A549 (cell line): ENCODE measurements at regions not wholly inside any gene's neighbourhood (a gene's known extent, or its start where the extent isn't known, plus 50 kb on each side); places are given as distances from the start of the nearest gene placed in this dataset.

Source experiments
- ATAC-seq, 2 experiments: fragments of 200-7000 bp in 1 of 2; fragments of >200 bp in 1 of 2; cut with Nextera tagmentation in 1 of 2; cut with Tn5 transposase in 1 of 2; 3 replicates each; pipeline versions ENCODE4 v1.8.0 to v1.9.1; 2018 to 2020; ENCODE audit warnings: mild to moderate bottlenecking in 1 of 2, moderate library complexity in 1 of 2
- CTCF ChIA-PET: fragments of 300-600 bp; sonication (Branson Sonifier 250); formaldehyde crosslinking; extraction: SDS; loops from one replicate; lab custom pipeline; 2021; ENCODE audit warnings: antibody characterized with exemption, inconsistent platforms; lab: Yijun Ruan, JAX
- POLR2A ChIA-PET: fragments of 350-600 bp; formaldehyde crosslinking; extraction: SDS; loops from one replicate; lab custom pipeline; 2021; ENCODE audit warnings: antibody characterized with exemption, inconsistent platforms; lab: Yijun Ruan, JAX
- DNase-seq, 2 experiments: peaks; one replicate each; pipeline versions ENCODE4 v3.0.0 to v3.0.0-alpha.2; 2011 to 2016; ENCODE audit warnings: low read depth in 1 of 2, low spot score in 1 of 2
- FAIRE-seq: peaks from 2 replicates; lab custom pipeline; 2011; peaks lifted over from hg19 to GRCh38; lab: Jason Lieb, UNC
- H3K27ac ChIP-seq, 2 experiments: fragments of >200 bp; sonication (Bioruptor Twin); formaldehyde crosslinking; 3 replicates each; pipeline ENCODE4 v1.5.1; 2016 to 2017
- H3K4me1 ChIP-seq: fragments of >200 bp; sonication (Bioruptor Twin); formaldehyde crosslinking; 3 replicates; pipeline ENCODE4 v1.6.1; 2016
- H3K4me2 ChIP-seq: fragments of >200 bp; sonication (Bioruptor Twin); formaldehyde crosslinking; 3 replicates; pipeline ENCODE4 v1.6.1; 2016
- H3K4me3 ChIP-seq: fragments of >200 bp; sonication (Bioruptor Twin); formaldehyde crosslinking; 3 replicates; pipeline ENCODE4 v1.5.1; 2016
- H3K9me3 ChIP-seq: fragments of >200 bp; sonication (Bioruptor Twin); formaldehyde crosslinking; 3 replicates; pipeline ENCODE4 v1.6.1; 2016
- BHLHE40 ChIP-seq: IDR thresholded peaks from 2 replicates; pipeline ENCODE4 v1.6.1; 2012; ENCODE audit warnings: low read depth, low read length, inconsistent platforms
- CBX2 ChIP-seq: fragments of 200-600 bp; sonication (generic); IDR thresholded peaks from 2 replicates; pipeline ENCODE4 v1.6.1; 2016; ENCODE audit warnings: low read depth, mild to moderate bottlenecking, borderline replicate concordance
- CBX8 ChIP-seq: fragments of 200-600 bp; sonication (generic); IDR thresholded peaks from 2 replicates; pipeline ENCODE4 v1.6.1; 2016
- CEBPB ChIP-seq, 2 experiments: fragments of >200 bp in 1 of 2; sonication (Bioruptor Twin) in 1 of 2; formaldehyde crosslinking in 1 of 2; IDR thresholded peaks; 2 replicates each; pipeline ENCODE4 v1.6.1; 2012 to 2016
- CHD2 ChIP-seq: fragments of 150-350 bp; IDR thresholded peaks from 2 replicates; pipeline ENCODE4 v1.6.1; 2014; ENCODE audit warnings: low read length; ENCODE audit not compliant: partially characterized antibody
- CHD4 ChIP-seq: fragments of 200-600 bp; sonication (generic); IDR thresholded peaks from 2 replicates; pipeline ENCODE4 v1.6.1; 2016; ENCODE audit warnings: antibody characterized with exemption, mild to moderate bottlenecking, borderline replicate concordance
- EHF ChIP-seq: fragments of 250-450 bp; sonication (Bioruptor Pico); IDR thresholded peaks from 2 replicates; pipeline ENCODE4 v1.5.0; 2020; ENCODE audit warnings: mild to moderate bottlenecking
- EHMT2 ChIP-seq: fragments of 200-600 bp; sonication (generic); IDR thresholded peaks from 2 replicates; pipeline ENCODE4 v1.6.1; 2016; ENCODE audit warnings: antibody characterized with exemption, low read depth, mild to moderate bottlenecking, moderate library complexity
- EP300 ChIP-seq, 2 experiments: fragments of >200 bp; sonication (Bioruptor Twin); formaldehyde crosslinking; IDR thresholded peaks; 2 replicates in 1 of 2; 3 replicates in 1 of 2; pipeline ENCODE4 v1.6.1; 2016 to 2017
- FOSB ChIP-seq: fragments of 250-450 bp; sonication (Bioruptor Pico); IDR thresholded peaks from 2 replicates; pipeline ENCODE4 v1.5.0; 2020; ENCODE audit warnings: mild to moderate bottlenecking, moderate library complexity
- FOXS1 ChIP-seq: fragments of 250-450 bp; sonication (Bioruptor Pico); IDR thresholded peaks from 2 replicates; pipeline ENCODE4 v1.5.0; 2020; ENCODE audit warnings: mild to moderate bottlenecking, moderate library complexity
- GATA3 ChIP-seq: IDR thresholded peaks from 2 replicates; pipeline ENCODE4 v1.6.1; 2012; ENCODE audit warnings: borderline replicate concordance
- HOXA7 ChIP-seq: fragments of 250-450 bp; sonication (Bioruptor Pico); IDR thresholded peaks from 2 replicates; pipeline ENCODE4 v1.5.0; 2020; ENCODE audit warnings: mild to moderate bottlenecking, moderate library complexity
- HOXB5 ChIP-seq: fragments of 250-450 bp; sonication (Bioruptor Pico); IDR thresholded peaks from 2 replicates; pipeline ENCODE4 v1.5.0; 2020; ENCODE audit warnings: mild to moderate bottlenecking, moderate library complexity
- JUN ChIP-seq, 2 experiments: fragments of >200 bp; sonication (Bioruptor Twin); formaldehyde crosslinking; IDR thresholded peaks; 2 replicates in 1 of 2; 3 replicates in 1 of 2; pipeline ENCODE4 v1.6.1; 2016 to 2017
- KDM1A ChIP-seq: fragments of 200-600 bp; sonication (generic); IDR thresholded peaks from 2 replicates; pipeline ENCODE4 v1.6.1; 2016; ENCODE audit warnings: low read depth, mild to moderate bottlenecking
- MAFK ChIP-seq: fragments of 450-650 bp; IDR thresholded peaks from 2 replicates; pipeline ENCODE4 v1.6.1; 2014; ENCODE audit not compliant: partially characterized antibody
- MAZ ChIP-seq: fragments of 150-350 bp; IDR thresholded peaks from 2 replicates; pipeline ENCODE4 v1.6.1; 2014; ENCODE audit warnings: antibody characterized with exemption, low read depth, low read length, borderline replicate concordance
- NFE2L2 ChIP-seq: fragments of 150-350 bp; conservative IDR thresholded peaks from 2 replicates; pipeline ENCODE4 v1.6.1; 2014; ENCODE audit warnings: low read length
- NR3C1 ChIP-seq: fragments of >200 bp; sonication (Bioruptor Twin); formaldehyde crosslinking; IDR thresholded peaks from 3 replicates; pipeline ENCODE4 v1.6.1; 2017
- POLR2A ChIP-seq: IDR thresholded peaks from 2 replicates; pipeline ENCODE4 v1.6.1; 2012; ENCODE audit warnings: mild to moderate bottlenecking, low read length
- RARB ChIP-seq: fragments of 250-450 bp; sonication (Bioruptor Pico); IDR thresholded peaks from 2 replicates; pipeline ENCODE4 v1.8.0; 2021; ENCODE audit warnings: mild to moderate bottlenecking, moderate library complexity
- RCOR1 ChIP-seq: fragments of 150-350 bp; IDR thresholded peaks from 2 replicates; pipeline ENCODE4 v1.6.1; 2014; ENCODE audit warnings: antibody characterized with exemption, low read length, low read depth
- RFX5 ChIP-seq: fragments of 450-650 bp; IDR thresholded peaks from 2 replicates; pipeline ENCODE4 v1.7.1; 2014; ENCODE audit warnings: antibody characterized with exemption, mild to moderate bottlenecking, moderate library complexity
- RNF2 ChIP-seq: fragments of 200-600 bp; sonication (generic); IDR thresholded peaks from 2 replicates; pipeline ENCODE4 v1.6.1; 2016; ENCODE audit warnings: low read depth, mild to moderate bottlenecking, antibody characterized with exemption, moderate library complexity, borderline replicate concordance
- SMC3 ChIP-seq: fragments of >200 bp; sonication (Bioruptor Twin); formaldehyde crosslinking; IDR thresholded peaks from 3 replicates; pipeline ENCODE4 v1.6.1; 2018; ENCODE audit warnings: inconsistent platforms
- TFCP2L1 ChIP-seq: fragments of 250-450 bp; sonication (Bioruptor Pico); IDR thresholded peaks from 2 replicates; pipeline ENCODE4 v1.5.0; 2021; ENCODE audit warnings: mild to moderate bottlenecking
- ZFP36 ChIP-seq: fragments of 450-650 bp; IDR thresholded peaks from 2 replicates; pipeline ENCODE4 v1.6.1; 2014; ENCODE audit warnings: borderline replicate concordance; ENCODE audit not compliant: partially characterized antibody
- ZNF302 ChIP-seq: fragments of 250-450 bp; sonication (Bioruptor Pico); IDR thresholded peaks from 2 replicates; pipeline ENCODE4 v1.9.0; 2021; ENCODE audit warnings: inconsistent platforms, mild to moderate bottlenecking, moderate library complexity
- ZSCAN20 ChIP-seq: fragments of 250-450 bp; sonication (Bioruptor Pico); IDR thresholded peaks from 2 replicates; pipeline ENCODE4 v1.8.0; 2022; ENCODE audit warnings: mild to moderate bottlenecking, moderate library complexity
- WGBS: methylation state at CpG from one replicate; pipeline ENCODE4 v1.1.6; 2017; ENCODE audit errors: missing lambda C conversion rate; 5-methylcytosine and 5-hydroxymethylcytosine counted together
- TF ChIP-seq, protein P1 (sequence below): fragments of 250-450 bp; sonication (Bioruptor Pico); IDR thresholded peaks from 2 replicates; pipeline ENCODE4 v1.5.0; 2020; ENCODE audit warnings: low read depth, mild to moderate bottlenecking, moderate library complexity
- TF ChIP-seq, protein P2 (sequence below): fragments of >200 bp; sonication (Bioruptor Twin); formaldehyde crosslinking; IDR thresholded peaks from 3 replicates; pipeline ENCODE4 v1.6.1; 2016
- TF ChIP-seq, protein P3 (sequence below): fragments of 250-450 bp; sonication (Bioruptor Pico); IDR thresholded peaks from 2 replicates; pipeline ENCODE4 v1.5.0; 2021; ENCODE audit warnings: mild to moderate bottlenecking, moderate library complexity, borderline replicate concordance
- TF ChIP-seq, protein P4 (sequence below): fragments of >200 bp; sonication (Bioruptor Twin); formaldehyde crosslinking; IDR thresholded peaks from 2 replicates; pipeline ENCODE4 v1.6.1; 2016
- TF ChIP-seq, protein P5 (sequence below): IDR thresholded peaks from 2 replicates; pipeline ENCODE4 v1.6.1; 2012

DNA sequence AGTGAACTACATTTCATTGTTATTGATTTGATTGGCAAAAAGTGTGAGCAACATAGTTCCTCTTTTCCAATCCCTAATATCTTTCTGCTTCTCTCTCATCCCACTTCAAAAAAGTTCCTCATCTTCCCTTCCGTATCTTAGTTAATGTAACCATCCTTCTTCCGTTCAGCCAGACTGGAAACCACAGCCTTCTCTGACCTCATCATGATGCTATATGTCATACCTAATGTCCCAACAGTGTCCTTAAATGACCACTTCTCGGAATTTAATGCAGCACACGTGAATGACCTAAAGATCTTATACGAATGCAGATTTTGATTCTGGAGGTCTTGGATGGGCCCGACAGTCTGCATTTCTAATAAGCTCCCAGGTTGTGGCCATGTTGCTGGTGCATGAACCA is 320.3 kb upstream of the SATB1 start:
- ATAC-seq: no peak
- Histone ChIP-seq H3K9me3 (no peaks in the 10 kb centered on the region), H3K4me3 (no peak overlapping the region), H3K27ac (no peak overlapping the region), H3K4me2 (no peak overlapping the region), H3K4me1 (no peaks in the 10 kb centered on the region)
- POLR2A ChIA-PET: no interaction called here
- CTCF ChIA-PET: interaction anchor here (0.7 kb wide), 1 partner anchor 12 kb away, joined by 4 read pairs; no protein-coding TSS in a partner anchor
- no peak for TF ChIP-seq RARB (CRISPR knock-in tag)
- TF ChIP-seq EHMT2: no peak
- no peak for TF ChIP-seq HOXB5 (CRISPR knock-in tag)
- TF ChIP-seq CBX2: no peak
- TF ChIP-seq CHD4: no peak
- TF ChIP-seq TFCP2L1: no peak
- TF ChIP-seq NFE2L2: no peak
- TF ChIP-seq EHF (CRISPR knock-in tag): no peak
- TF ChIP-seq CHD2: no peak
- no peak for TF ChIP-seq SMC3
- no peak for TF ChIP-seq ZSCAN20
- TF ChIP-seq, protein P1, sequence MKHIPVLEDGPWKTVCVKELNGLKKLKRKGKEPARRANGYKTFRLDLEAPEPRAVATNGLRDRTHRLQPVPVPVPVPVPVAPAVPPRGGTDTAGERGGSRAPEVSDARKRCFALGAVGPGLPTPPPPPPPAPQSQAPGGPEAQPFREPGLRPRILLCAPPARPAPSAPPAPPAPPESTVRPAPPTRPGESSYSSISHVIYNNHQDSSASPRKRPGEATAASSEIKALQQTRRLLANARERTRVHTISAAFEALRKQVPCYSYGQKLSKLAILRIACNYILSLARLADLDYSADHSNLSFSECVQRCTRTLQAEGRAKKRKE (CRISPR knock-in tag): no peak
- TF ChIP-seq JUN (IDR thresholded peaks at IDR 0.05): no peak
- TF ChIP-seq POLR2A: no peak
- TF ChIP-seq ZFP36: no peak
- TF ChIP-seq GATA3: no peak
- TF ChIP-seq, protein P2, sequence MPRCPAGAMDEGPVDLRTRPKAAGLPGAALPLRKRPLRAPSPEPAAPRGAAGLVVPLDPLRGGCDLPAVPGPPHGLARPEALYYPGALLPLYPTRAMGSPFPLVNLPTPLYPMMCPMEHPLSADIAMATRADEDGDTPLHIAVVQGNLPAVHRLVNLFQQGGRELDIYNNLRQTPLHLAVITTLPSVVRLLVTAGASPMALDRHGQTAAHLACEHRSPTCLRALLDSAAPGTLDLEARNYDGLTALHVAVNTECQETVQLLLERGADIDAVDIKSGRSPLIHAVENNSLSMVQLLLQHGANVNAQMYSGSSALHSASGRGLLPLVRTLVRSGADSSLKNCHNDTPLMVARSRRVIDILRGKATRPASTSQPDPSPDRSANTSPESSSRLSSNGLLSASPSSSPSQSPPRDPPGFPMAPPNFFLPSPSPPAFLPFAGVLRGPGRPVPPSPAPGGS: no peak
- TF ChIP-seq HOXA7 (CRISPR knock-in tag): no peak
- no peak for TF ChIP-seq RCOR1
- no peak for TF ChIP-seq MAFK
- FAIRE-seq: no peak
- DNase-seq: no peak
- WGBS: 3% methylated on average over 6 of the region's 6 CpGs

DNA sequence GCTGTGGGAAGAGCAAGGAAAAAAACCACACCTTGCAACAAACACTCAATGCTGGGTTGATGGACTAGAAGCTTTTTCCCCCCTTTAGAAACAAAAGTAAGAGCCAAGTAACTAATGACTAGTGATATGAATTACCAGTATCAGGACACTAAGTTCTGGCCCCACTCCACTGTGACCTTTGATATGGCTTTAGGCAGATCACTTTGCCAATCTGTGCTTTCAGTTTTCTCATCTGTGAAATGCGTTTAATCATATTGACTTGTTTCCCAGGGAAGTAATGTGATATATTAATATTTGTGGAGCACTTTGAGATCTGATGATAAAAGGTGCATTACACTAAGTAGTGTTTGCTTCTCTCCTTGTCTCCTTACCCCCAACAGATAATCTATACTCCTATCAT is 319.3 kb upstream of the SATB1 start:
- FAIRE-seq: no peak
- POLR2A ChIA-PET: no interaction called here
- no peak for ATAC-seq

DNA sequence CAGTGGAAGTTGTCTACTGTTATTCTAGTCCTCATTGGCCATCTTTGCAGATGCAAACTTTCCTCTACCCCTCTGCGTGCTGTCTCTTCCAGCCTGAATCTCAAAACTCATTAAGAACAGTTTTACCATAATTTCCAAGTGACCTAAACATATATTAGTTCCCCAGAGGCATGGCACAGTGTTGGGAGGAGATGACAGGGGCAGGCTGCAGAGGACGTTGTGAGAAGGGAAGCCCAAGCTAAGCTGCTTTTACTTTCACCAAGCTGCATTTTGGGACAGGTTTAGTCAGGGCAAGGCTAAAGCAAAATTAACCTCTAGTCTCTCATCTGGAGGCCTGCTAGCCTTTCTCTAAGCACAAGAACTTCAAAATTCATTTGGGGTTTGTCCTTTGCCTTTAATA is 318.6 kb upstream of the SATB1 start:
- FAIRE-seq (no peak), ATAC-seq (no peak), DNase-seq (no peak)
- no peak overlapping the region for H3K27ac ChIP-seq
- H3K4me1 ChIP-seq: no peaks in the 10 kb centered on the region
- POLR2A ChIA-PET: no interaction called here
- CTCF ChIA-PET: no interaction called here
- no peak overlapping the region for H3K4me2 ChIP-seq
- 0% methylated on average over 2 of the region's 2 CpGs for WGBS
- no peaks in the 10 kb centered on the region for H3K9me3 ChIP-seq
- H3K4me3 ChIP-seq: no peak overlapping the region
- no peak for TF ChIP-seq RFX5
- TF ChIP-seq ZNF302: no peak
- no peak for TF ChIP-seq NR3C1
- TF ChIP-seq, protein P3, sequence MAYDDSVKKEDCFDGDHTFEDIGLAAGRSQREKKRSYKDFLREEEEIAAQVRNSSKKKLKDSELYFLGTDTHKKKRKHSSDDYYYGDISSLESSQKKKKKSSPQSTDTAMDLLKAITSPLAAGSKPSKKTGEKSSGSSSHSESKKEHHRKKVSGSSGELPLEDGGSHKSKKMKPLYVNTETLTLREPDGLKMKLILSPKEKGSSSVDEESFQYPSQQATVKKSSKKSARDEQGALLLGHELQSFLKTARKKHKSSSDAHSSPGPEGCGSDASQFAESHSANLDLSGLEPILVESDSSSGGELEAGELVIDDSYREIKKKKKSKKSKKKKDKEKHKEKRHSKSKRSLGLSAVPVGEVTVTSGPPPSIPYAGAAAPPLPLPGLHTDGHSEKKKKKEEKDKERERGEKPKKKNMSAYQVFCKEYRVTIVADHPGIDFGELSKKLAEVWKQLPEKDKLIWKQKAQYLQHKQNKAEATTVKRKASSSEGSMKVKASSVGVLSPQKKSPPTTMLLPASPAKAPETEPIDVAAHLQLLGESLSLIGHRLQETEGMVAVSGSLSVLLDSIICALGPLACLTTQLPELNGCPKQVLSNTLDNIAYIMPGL (CRISPR knock-in tag): no peak
- TF ChIP-seq, protein P2: no peak
- no peak for TF ChIP-seq MAZ
- TF ChIP-seq, protein P4, sequence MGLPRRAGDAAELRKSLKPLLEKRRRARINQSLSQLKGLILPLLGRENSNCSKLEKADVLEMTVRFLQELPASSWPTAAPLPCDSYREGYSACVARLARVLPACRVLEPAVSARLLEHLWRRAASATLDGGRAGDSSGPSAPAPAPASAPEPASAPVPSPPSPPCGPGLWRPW: no peak
- TF ChIP-seq BHLHE40: no peak
- TF ChIP-seq, protein P5, sequence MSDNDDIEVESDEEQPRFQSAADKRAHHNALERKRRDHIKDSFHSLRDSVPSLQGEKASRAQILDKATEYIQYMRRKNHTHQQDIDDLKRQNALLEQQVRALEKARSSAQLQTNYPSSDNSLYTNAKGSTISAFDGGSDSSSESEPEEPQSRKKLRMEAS: no peak
- TF ChIP-seq, protein P1 (CRISPR knock-in tag): no peak
- no peak for TF ChIP-seq EP300 (IDR thresholded peaks at IDR 0.05)
- TF ChIP-seq CEBPB (IDR thresholded peaks at IDR 0.05): no peak

More for the DNA sequence above, 319.3 kb upstream of the SATB1 start:
- Histone ChIP-seq H3K4me3 (no peak overlapping the region), H3K9me3 (no peaks in the 10 kb centered on the region), H3K27ac (no peak overlapping the region), H3K4me2 (no peak overlapping the region), H3K4me1 (no peaks in the 10 kb centered on the region)
- TF ChIP-seq EP300 (IDR thresholded peaks at IDR 0.05) (no peak), BHLHE40 (no peak), RNF2 (no peak), FOXS1 (no peak), KDM1A (no peak), CHD4 (no peak), FOSB (CRISPR knock-in tag) (no peak), CBX8 (no peak)
- no peak for DNase-seq
- CTCF ChIA-PET: no interaction called here
- 17% methylated on average over 1 of the region's 1 CpG for WGBS
